ENCODE measurements at regions not wholly inside any gene's neighbourhood (a gene's known extent, or its start where the extent isn't known, plus 50 kb on each side); places are given as distances from the start of the nearest gene placed in this dataset.
"Not testable (repeated sequence)": the region's sequence is repeated elsewhere in the genome, so short reads cannot be mapped to it uniquely, and the experiment has no call there.

DNA sequence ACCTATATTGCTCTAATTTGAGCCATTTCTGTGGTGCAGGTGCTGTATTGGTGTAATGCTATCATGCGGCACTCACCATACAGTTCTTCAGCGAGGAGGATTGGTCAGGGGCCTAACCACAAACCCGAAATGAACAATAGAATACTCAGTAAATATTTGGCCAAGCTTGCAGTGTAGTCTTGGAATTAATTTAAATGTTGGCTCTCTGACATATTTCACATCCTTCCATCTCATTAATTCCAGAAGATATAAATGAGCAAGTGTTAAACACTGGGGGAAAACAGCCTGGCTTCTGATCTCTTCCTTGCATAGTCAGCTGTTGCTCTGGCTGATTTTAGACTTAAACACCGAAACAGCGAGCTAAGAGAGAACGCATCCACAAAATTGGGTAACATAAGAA is 663.1 kb upstream of the GHITM start:
- DNase-seq (ENCODE audit: low spot score in 2 of 2): no peak

DNA sequence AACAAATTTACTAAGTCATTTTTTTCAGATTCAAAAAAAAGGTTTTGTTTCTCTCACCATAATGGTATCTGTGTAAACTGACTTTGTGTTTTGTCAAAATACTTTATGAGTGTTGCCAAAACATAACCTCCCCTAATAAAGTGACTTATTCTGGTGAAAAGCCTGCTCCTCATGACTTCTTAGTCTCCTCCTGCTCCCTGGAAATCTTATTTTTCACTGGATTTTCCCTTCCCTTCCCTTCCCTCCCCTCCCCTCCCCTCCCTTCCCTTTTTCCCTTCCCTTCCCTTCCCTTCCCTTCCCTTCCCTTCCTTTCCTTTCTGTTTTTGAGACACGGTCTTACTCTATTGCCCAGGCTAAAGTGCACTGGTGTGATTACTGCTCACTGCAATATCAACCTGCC is 650.1 kb upstream of the GHITM start:
- DNase-seq (ENCODE audit: low spot score in 2 of 2) (no peak), FAIRE-seq (no peak)

More for the DNA sequence above, 663.1 kb upstream of the GHITM start:
- FAIRE-seq: no peak

DNA sequence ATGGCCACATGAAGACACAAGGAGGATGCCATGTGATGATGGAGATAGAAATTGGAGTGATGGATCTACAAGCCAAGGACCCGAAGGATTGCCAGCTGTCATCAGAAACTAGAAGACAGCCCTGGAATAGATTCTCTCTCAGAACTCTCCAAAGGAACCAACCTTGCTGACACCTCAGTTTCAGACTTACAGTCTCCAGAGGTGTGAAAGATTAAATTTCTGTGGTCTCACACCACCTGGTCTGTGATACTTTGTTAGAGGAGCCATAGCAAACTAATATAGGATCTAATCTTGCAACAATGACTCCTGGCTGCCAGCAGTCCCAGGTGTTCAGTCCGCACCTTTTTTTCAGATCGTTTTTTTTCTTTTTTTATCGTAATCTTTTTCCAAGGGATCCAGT is 647.3 kb upstream of the GHITM start:
- no peak for FAIRE-seq
- DNase-seq (ENCODE audit: low spot score in 2 of 2): no peak

DNA sequence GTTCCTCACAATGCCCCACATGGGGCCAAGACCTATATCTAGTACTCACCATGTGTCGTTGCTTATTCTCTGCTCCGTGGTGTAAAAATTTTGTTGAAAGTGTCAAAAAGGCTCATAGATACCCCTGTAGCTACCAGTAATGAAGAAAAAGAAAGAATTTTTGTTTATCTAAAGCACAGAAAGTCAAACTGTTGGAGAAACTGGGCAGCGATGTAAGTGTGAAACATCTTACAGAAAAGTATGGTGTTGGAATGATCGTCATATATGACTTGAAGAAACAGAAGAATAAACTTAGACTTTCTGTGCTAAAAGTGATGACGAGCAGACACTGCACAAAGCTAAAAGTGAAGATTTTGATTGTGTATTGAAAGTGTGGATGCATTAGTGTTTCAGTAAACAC is 626.6 kb upstream of the GHITM start:
- DNase-seq (ENCODE audit: low spot score in 2 of 2) (no peak), FAIRE-seq (no peak)

DNA sequence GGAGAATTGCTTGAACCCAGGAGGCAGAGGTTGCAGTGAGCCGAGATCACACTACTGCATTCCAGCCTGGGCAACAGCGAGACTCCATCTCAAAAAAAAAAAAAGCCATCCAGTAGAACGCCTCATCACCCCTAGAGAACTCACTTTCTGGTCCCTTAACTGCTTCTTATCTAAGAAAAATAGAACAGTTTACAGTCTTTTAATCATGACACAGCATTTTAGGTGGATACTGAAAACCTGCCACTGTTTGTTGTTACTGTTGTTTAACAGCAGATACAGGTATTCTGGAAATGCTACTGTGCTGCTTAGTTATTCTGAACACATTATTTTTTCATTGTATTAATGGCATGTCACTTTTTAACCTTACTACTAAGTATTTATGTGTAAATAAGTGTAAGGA is 624.3 kb upstream of the GHITM start:
- DNase-seq (ENCODE audit: low spot score in 2 of 2) (no peak), FAIRE-seq (no peak)

DNA sequence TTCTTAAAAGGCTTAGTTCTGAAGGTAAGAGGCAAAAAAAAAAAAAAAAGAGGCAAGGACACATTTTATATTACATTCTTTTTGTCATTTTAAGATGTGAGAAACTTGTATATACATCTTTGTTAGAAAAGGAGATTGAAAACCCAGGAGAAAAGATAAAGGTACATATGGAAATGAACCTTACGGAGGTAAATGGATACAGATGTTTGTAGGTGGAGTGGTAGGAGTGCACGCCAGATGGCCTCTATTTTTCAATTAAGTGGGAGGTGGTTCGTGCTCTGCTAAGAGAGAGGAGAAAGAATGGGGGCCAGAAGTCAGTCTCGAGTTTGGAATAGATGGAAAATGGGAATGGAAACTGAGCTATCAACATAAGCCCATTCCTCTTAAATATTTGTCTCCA is 622.5 kb upstream of the GHITM start:
- no peak for FAIRE-seq

DNA sequence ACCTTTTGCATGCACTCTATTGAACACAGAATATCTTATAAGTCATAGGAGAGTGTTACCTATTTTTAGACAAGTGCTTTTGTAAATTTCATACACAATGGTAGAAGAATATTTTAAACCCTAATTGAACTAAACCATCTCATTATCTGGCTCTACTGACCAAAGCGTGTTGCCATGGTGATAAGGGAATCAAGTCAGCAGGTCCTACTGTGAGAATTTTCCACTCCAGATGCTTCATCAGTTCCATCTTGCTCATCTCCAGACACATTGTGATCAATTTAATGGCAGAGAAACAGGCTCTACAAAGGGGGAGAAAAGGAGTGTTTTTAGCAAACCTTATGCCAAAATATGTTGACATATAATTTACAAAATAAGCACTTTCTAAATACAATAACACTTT is 621.9 kb upstream of the GHITM start:
- FAIRE-seq (no peak), DNase-seq (ENCODE audit: low spot score in 2 of 2) (no peak)

More for the DNA sequence above, 622.5 kb upstream of the GHITM start:
- DNase-seq (ENCODE audit: low spot score in 2 of 2): no peak

DNA sequence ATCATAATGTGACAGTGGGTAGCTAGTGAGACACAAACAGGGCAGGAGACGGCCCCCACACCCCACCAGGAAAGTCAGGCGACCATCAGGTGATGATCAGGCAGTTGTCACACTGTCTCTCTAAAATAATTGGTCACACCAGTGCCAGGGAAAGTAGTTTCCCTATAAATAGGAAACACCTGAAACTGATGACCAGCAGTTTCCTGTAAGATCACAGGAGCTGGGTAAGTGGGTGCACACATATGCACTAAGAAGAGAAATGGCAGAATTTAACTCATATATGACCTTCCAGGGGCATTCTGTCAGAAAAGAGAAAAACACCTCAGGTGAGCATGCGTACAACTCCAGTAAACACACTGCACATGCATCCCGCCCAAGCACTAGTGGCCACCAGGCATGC is 620.5 kb upstream of the GHITM start:
- no peak for FAIRE-seq
- DNase-seq (ENCODE audit: low spot score in 2 of 2): no peak

DNA sequence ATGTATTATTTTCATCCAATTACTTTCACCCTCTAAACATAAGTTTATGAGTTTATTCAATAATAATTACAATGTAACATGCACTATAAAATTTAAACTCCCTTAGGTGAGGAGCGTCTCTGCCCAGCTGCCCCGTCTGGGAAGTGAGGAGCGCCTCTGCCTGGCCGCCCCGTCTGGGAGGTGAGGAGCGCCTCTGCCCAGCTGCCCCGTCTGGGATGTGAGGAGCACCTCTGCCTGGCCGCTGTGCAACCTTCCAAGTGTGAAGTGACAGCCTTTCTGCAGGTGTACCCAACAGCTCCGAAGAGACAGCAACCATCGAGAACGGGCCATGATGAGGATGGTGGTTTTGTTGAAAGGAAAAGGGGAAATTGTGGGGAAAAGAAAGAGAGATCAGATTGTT is 618.9 kb upstream of the GHITM start:
- not testable (repeated sequence) for FAIRE-seq

DNA sequence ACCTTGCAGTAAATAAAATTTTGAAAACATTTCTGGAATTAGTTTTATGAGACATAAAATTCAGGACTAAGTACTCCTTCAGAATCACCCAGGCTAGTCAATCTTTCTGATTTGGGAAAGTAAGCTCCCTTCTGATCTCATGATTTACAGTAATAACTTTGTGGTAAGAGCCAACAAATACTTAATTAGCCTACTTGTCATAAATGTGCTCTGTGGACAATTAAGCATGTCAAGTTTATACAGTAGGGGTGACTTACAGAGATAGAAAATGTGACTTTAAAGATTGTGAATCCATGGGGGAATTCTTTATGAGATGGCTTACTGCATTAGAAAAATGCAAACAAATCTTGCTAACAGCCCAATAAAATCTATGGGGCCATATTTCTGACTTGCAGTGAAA is 616.9 kb upstream of the GHITM start:
- DNase-seq (ENCODE audit: low spot score in 2 of 2) (no peak), FAIRE-seq (no peak)

More for the DNA sequence above, 618.9 kb upstream of the GHITM start:
- DNase-seq (ENCODE audit: low spot score in 2 of 2): not testable (repeated sequence)

DNA sequence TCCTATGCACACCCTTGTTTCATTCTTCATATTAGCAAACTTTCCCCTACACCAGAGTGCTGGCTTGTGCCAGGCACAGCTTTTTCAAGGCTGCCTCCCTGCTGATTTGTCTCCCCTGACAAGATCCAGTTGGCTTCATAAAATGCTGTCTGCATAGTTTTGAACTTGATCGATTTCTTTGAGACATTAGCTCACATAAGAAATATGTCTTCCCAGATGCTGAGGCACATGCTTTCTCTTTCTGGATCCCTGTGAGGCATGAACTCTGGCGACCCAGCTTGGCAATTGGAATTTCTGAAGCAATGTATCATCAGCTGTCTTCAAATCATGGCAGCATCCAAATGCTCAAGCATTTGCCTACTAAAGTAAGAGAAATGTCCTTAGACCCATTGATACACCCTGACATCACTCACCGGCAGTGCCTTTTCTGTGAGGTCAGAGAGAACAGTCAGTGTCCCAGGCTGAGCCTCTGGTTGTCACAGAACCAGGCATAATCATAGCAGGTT is 616.4 kb upstream of the GHITM start:
- FAIRE-seq: no peak

DNA sequence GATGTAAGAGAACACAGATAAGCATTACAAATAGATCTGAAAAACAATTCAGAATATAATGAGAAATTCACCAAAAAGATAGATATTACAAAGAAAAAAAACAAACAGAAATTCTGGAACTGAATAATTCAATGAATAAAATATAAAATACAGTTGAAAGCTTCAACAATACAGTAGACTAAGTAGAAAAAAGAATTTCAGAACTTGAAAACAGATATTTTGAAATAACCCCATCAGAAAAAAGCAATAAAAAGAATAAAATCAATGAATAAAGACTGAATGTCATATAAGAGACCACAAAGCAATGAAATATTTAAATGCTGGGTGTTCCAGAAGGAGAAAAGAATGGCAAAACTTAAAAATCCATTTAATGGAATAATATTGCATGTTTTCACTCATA is 611.4 kb upstream of the GHITM start:
- no peak for DNase-seq (ENCODE audit: low spot score in 2 of 2)
- FAIRE-seq: no peak

More for the DNA sequence above, 616.4 kb upstream of the GHITM start:
- no peak for DNase-seq (ENCODE audit: low spot score in 2 of 2)

DNA sequence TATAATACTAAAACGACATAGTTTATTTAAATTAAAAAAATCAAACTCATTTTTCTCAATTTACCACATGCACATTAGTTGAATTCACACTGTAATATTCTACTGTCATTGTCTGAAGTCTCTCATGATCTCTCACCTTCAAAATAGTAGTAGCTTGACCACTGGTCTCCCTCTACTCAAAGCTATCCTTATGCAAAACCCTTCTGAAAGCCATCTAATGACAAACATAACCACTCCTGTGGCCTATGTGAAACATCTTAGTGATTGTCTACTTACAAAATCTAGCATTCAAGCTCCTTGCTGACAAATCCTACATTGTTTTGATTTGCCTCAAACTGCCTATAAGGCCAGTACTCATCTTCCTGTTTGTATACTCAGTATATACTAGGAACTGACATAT is 606.0 kb upstream of the GHITM start:
- DNase-seq (ENCODE audit: low spot score in 2 of 2) (no peak), FAIRE-seq (no peak)

DNA sequence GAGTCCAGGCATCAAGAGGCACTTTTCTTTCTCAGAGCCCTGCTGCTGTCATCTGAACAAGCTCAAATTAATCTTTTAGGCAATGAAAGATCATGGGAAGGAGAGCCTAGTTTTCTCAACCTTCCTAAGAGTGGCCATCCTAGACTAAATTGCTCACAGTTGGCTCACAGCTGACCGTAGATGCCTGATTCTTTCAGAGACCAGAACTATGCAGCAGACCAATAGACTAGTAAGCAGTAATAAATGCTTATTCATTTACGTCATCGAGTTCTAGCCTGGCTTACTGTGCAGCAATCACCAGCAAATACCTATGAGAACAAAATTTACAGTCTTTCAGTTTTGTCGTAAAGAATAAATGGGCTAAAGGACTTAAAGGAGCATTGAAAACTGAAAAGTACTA is 602.9 kb upstream of the GHITM start:
- no peak for FAIRE-seq
- DNase-seq (ENCODE audit: low spot score in 2 of 2): no peak

DNA sequence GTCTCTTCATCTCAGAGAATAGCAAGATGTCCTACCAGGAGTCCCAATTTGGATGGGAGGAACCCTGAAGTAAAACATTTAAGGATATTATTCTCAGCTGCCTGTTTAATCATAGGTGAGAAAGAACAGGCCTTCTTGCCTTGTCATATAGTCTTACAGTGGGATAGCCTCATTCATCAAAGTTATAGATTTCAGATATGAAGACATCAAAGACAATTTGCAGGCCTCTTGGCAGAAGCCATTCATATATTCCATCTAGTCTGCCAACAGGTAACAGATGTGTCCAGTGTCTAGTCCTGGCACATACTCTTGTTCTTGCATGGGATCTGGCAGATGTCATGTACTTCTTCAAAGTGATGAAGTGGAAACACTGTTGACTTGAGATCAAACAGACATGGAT is 601.3 kb upstream of the GHITM start:
- no peak for FAIRE-seq
- no peak for DNase-seq (ENCODE audit: low spot score in 2 of 2)

DNA sequence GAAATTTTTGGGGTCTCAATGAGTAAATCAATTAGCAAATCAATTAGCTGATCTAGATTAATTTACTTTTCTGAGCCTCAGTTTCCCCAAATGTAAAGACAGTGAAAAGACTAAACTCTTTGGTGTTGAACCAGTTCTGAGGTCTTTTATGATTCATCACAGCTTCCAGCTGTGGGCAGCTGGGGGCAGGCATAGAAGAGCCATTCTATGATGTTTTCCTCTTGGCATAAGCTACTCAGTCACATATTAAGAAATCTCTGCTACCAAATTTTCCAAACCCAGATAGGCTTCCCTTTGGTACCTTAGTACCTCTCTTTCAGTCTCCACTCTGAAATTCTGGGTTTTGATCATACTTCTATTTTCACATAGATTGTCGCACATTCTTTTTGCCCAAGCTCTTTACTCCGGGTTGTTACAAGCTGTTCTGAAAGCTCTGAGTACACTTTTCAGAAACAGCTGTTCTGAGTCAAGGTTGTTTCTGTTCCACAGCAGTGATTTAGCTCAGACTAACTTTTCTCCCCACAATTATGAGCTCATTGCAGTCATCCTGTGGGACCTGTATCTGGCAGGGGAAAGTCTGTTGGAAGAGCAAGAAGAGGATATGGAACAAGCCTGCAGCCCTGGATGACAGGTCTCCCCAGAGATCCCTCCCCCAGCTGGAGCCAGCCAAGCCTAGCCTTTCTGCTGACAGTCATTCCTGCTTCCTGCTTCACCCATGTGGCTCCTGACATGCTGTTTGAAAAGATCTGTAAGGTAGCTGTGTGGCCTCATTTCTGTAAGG is 599.6 kb upstream of the GHITM start:
- no peak for FAIRE-seq
- no peak for DNase-seq (ENCODE audit: low spot score in 2 of 2)

DNA sequence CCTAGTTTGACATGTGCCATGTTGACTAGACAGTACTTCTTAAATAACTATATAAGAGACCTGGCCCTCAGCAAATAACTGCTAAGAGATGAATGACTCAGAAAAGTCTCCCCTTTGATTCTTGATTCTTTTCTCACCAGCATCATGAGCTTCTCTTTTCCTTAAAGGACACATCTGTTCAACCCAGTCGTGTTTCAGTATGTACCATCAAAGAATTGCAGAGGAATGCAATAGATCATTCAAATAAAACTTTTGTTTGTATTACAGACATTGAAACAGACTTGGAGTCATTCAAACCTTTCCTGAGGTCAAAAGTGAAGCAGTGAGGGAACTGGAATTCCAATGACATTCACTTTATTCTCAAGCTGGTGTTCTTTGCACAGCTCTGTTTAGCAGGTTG is 598.3 kb upstream of the GHITM start:
- DNase-seq (ENCODE audit: low spot score in 2 of 2) (no peak), FAIRE-seq (no peak)

DNA sequence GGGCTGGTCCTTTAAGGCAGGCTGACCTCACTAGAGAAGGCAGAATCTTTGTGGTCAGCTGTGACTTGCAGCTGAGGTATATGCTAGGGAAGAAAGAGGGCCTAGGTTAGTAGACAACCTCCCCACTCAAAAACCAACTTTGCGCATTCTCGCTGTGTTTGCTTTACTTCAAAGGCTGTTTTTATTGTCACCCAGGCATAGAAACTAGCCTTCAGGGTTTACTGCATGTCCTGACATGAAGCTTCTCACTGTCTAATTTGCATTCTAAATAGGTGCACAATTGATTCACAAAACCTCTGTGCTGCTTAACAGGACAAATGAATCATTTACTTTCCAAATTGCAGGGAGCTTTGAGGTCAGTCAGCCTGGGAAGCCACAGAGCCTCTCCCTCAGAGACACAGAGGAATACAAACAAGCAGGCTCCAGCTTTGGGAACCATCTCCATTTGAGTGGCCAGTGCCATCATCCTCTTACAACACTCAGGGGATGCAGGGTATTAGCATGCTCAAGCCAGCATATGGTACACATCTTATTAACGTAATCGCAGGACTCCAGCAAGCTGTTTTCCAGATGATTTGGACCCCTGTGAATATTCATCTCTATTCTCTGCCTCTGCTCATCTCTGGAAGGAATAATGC is 596.4 kb upstream of the GHITM start:
- no peak for DNase-seq (ENCODE audit: low spot score in 2 of 2)
- no peak for FAIRE-seq

DNA sequence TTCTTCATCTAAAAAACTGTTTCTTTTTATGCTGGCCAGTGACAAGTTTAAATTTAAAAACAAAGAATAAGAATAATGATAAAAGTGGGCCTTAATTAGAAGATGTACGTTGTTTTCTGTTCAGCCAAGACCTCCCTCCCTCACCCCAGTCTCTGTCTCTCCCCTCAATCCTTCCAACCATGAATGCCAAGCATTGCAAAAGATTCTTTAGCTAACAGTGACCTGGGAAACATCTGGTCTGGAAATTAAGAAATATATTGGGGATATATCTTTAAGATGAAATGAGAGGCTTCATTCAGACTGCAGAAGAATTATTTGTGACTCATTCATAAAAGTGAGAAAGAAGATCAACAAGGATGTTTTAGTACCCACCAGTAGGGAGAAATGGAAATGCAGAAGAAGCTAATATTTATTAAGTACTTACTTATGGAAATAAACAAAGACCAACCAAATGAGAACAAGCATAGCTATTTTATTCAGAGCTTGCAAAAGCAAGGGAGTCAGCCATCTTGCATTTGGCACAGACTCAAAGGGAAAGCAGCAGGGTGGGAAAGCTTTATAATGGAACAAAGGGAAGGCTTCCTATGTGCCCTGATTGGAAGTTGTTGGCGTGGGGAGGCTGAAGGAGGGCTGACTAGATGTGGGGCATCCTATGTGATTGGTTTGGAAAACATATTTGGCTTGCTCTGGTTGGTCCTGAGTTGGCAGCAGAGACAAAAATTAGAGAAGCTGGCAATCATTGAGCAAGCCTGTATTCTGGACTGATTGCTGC is 595.4 kb upstream of the GHITM start:
- DNase-seq (ENCODE audit: low spot score in 2 of 2) (no peak), FAIRE-seq (no peak)

DNA sequence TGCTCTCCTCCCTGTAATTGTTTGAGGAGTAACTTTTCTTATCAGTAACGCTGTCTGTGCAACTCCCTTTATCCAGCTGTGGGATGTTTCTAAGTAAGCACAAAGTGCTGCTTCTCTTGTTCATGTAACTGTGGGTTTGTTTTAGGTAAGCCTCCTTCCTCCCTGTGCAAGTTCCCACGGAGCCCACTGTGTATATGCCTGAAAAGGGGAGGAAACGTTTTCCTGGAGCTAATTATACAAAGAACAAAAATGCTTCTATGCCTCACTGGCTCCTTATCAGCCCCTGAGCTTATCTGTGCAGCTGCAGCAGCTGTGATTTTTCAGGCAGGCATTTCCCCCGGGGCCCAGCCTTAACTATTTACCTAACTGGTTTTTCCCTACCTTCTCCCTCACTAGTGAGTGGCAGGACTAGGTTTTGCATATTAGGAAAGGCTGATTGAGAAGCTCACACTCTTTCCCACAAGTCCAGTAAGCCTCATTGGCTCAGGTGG is 593.4 kb upstream of the GHITM start:
- DNase-seq (ENCODE audit: low spot score in 2 of 2) (no peak), FAIRE-seq (no peak)

DNA sequence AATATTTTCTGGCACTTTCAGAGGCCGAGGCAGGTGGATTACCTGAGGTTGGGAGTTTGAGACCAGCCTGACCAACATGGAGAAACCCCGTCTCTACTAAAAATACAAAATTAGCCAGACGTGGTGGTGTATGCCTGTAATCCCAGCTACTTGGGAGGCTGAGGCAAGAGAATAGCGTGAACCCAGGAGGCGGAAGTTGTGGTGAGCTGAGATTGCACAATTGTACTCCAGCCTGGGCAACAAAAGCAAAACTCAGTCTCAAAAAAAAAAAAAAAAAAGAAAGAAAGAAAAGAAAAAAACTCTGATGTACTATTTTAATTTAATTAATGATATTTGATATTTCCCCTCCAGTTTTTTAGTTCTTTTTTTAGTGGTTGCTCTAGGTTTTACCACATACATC is 588.1 kb upstream of the GHITM start:
- not testable (repeated sequence) for DNase-seq (ENCODE audit: low spot score in 2 of 2); FAIRE-seq

Measured in frontal cortex (tissue), 3 donors.